CD4-positive, alpha-beta T cell treated with Interleukin-2 at 100 ng/mL for 4 hours (primary cell): ENCODE measurements at regions not wholly inside any gene's neighbourhood (a gene's known extent, or its start where the extent isn't known, plus 50 kb on each side); places are given as distances from the start of the nearest gene placed in this dataset.

Experiments used
- DNase-seq: peaks from one replicate; pipeline ENCODE4 v3.0.0-alpha.2; 2020; ENCODE audit warnings: low spot score

- no peak for DNase-seq
These were observed 185.4 kb downstream of the FBXO15 start for GRCh38 chr18:73962256-73962655.

GRCh38 chr18:73961804-73962203 lies 185.8 kb downstream of the FBXO15 start:
- no peak for DNase-seq

- DNase-seq: no peak
These were observed 188.3 kb downstream of the FBXO15 start for GRCh38 chr18:73959352-73959751.

GRCh38 chr18:73954268-73954667 lies 193.4 kb downstream of the FBXO15 start:
- DNase-seq: no peak

GRCh38 chr18:73952296-73952946 lies 195.2 kb downstream of the FBXO15 start:
- no peak for DNase-seq

GRCh38 chr18:73950116-73950700 lies 197.4 kb downstream of the FBXO15 start:
- no peak for DNase-seq

- no peak for DNase-seq
These were observed 199.1 kb downstream of the FBXO15 start for GRCh38 chr18:73948497-73948896.

GRCh38 chr18:73948084-73948483 lies 199.6 kb downstream of the FBXO15 start:
- DNase-seq: no peak

GRCh38 chr18:73947180-73947921 lies 200.3 kb downstream of the FBXO15 start:
- DNase-seq: no peak

GRCh38 chr18:73945130-73945792 lies 202.4 kb downstream of the FBXO15 start:
- DNase-seq: no peak

GRCh38 chr18:73944715-73945114 lies 202.9 kb downstream of the FBXO15 start:
- DNase-seq: no peak

- no peak for DNase-seq
These were observed 203.9 kb downstream of the FBXO15 start for GRCh38 chr18:73943763-73944162.

- DNase-seq: no peak
These were observed 204.7 kb downstream of the FBXO15 start for GRCh38 chr18:73942956-73943355.

- DNase-seq: no peak
These were observed 205.5 kb downstream of the FBXO15 start for GRCh38 chr18:73942081-73942625.

- no peak for DNase-seq
These were observed 206.9 kb downstream of the FBXO15 start for GRCh38 chr18:73940721-73941120.

- DNase-seq: no peak
These were observed 208.2 kb downstream of the FBXO15 start for GRCh38 chr18:73939391-73939790.

- no peak for DNase-seq
These were observed 213.9 kb downstream of the FBXO15 start for GRCh38 chr18:73933685-73934084.

- no peak for DNase-seq
These were observed 214.7 kb downstream of the FBXO15 start for GRCh38 chr18:73932976-73933375.

GRCh38 chr18:73927496-73927895 lies 220.1 kb downstream of the FBXO15 start:
- DNase-seq: no peak

GRCh38 chr18:73924836-73925235 lies 222.8 kb downstream of the FBXO15 start:
- DNase-seq: no peak

GRCh38 chr18:73924307-73924706 lies 223.3 kb downstream of the FBXO15 start:
- no peak for DNase-seq

GRCh38 chr18:73923866-73924265 lies 223.8 kb downstream of the FBXO15 start:
- no peak for DNase-seq

- no peak for DNase-seq
These were observed 227.6 kb downstream of the FBXO15 start for GRCh38 chr18:73920033-73920432.
